ENCODE measurements at regions not wholly inside any gene's neighbourhood (a gene's known extent, or its start where the extent isn't known, plus 50 kb on each side); places are given as distances from the start of the nearest gene placed in this dataset.

GRCh38 chr10:62623223-62623622 lies 181.3 kb upstream of the ADO start:
- no peak for TF ChIP-seq EZH2 (IDR thresholded peaks at IDR 0.05; ENCODE audit: insufficient read depth, poor library complexity, severe bottlenecking)
- TF ChIP-seq EZH2phosphoT487 (IDR thresholded peaks at IDR 0.05; ENCODE audit: insufficient read depth, low read depth): no peak

Measured in GM23248 (cell line).